Activated CD8-positive, alpha-beta memory T cell treated with anti-CD3 and anti-CD28 coated beads for 48 hours (primary cell): ENCODE measurements at regions not wholly inside any gene's neighbourhood (a gene's known extent, or its start where the extent isn't known, plus 50 kb on each side); places are given as distances from the start of the nearest gene placed in this dataset.
"Not testable (repeated sequence)": the region's sequence is repeated elsewhere in the genome, so short reads cannot be mapped to it uniquely, and the experiment has no call there.

Experiments used
- DNase-seq, 3 experiments: peaks; one replicate each; pipeline ENCODE4 v3.0.0-alpha.2; 2020; ENCODE audit warnings: low read depth in 2 of 3, low spot score in 2 of 3

DNA sequence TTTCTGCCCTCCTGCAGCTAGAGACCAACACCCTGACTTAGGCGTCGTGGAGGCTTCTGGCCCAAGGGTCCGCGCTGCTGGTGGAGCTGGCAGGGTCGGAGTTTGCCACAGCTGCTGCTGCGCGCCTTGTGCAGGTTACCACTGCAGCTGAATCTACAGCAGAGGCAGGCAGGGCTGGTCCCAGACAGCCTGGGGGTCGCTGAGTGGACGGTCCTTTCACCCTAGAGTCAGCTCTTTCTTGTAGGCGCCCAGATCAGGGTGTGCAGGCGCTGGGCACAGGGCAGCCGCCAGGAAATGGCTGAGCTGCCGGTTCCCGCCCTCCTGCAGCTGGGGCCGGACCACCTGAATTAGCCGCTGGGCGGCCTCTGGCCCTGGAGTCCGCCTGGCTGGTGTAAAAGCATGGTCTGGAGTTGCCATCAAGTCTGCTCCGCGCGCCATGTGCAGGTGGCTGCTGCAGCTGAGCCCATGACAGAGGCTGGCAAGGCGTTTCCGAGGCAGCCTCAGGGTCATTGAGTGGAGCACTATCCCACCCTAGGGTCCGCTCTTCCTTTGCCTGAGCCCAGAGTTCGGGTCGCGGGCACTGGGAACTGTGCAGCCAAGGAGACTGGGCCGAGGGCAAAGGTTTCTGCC lies 144.3 kb downstream of the CCDC74A start:
- DNase-seq = not testable (repeated sequence)

GRCh38 chr2:131672471-131673399 lies 145.0 kb downstream of the CCDC74A start:
- peak in 1 of 3 experiments; percentile 9 for DNase-seq

- DNase-seq = peak; percentile 28 to 42 (median 41)
These were observed 145.9 kb downstream of the CCDC74A start for GRCh38 chr2:131673400-131674173.

DNA sequence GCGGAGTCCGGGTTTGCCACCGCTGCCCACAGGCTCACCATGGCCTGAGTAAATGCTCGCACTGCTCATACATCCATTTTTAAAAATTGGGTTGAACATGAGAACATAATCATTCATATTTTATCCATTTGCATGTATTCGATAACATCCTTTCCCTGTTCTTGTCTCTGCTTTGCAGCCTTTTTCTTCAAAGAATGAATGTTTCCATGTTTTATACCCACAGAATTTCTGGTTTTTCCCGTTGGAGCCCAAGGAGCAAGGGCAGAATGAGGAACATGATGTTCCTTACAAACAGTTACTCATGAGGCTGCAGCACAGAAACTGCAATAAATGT lies 146.5 kb downstream of the CCDC74A start:
- DNase-seq = no peak

DNA sequence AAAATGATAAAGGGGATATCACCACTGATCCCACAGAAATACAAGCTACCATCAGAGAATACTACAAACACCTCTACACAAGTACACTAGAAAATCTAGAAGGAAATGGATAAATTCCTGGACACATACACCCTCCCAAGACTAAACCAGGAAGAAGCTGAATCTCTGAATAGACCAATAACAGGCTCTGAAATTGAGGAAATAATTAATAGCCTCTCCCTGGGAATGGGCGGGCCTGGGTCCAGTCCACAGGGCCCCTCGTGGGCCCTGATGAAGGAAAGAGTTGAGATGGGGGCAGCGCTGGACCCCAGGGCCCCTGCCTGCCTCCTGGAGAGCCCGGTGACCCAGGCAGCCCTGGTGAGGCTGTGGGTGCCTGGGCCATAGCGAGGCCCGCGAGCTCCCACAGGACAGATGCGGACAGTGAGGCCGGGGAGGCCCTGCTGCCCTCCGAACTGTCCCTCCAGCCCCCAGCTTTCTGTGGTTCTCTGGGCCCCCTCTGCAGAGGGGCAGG lies 154.0 kb downstream of the CCDC74A start:
- not testable (repeated sequence) for DNase-seq

GRCh38 chr2:131682122-131682944 lies 154.6 kb downstream of the CCDC74A start:
- DNase-seq = peak; percentile 37 to 55 (median 46)

DNA sequence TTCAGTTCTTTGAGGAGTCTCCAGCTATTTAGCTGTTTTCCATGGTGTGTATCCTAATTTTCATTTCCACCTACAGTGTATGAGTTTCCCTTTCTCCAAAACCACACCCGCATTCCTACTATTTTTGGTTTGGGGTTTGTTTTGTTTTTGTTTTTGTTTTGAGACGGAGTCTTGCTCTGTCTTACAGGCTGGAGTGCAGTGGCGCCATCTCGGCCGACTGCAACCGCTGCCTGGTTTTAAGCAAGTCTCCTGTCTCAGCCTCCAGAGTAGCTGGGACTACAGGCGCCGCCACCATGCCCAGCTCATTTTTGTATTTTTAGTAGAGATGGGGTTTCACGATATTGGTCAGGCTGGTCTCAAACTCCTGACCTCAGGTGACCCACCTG lies 155.2 kb downstream of the CCDC74A start:
- not testable (repeated sequence) for DNase-seq

- DNase-seq = not testable (repeated sequence)
These were observed 157.1 kb downstream of the CCDC74A start for GRCh38 chr2:131684631-131685316.

GRCh38 chr2:131686164-131686893 lies 158.6 kb downstream of the CCDC74A start:
- not testable (repeated sequence) for DNase-seq

GRCh38 chr2:131686894-131687238 lies 159.2 kb downstream of the CCDC74A start:
- DNase-seq = not testable (repeated sequence)

DNA sequence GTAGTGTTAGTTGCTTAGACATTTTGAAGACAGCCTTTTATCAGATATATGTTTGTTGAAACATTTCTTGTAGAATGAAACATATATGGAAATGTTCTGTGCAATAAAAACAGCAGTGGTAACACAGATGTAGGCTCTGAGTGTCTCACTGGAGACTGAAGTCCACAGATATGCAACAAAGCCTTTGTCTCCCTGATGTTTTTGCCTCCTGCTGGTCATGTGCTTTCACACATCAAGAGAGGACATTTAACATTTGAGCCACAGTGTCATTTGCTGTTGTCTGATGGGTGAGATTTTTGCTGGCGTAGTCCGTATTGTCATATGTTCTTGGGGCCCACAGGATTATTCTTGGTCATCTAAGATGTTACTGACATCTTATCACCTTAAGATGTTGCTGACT lies 161.4 kb downstream of the CCDC74A start:
- not testable (repeated sequence) for DNase-seq

DNA sequence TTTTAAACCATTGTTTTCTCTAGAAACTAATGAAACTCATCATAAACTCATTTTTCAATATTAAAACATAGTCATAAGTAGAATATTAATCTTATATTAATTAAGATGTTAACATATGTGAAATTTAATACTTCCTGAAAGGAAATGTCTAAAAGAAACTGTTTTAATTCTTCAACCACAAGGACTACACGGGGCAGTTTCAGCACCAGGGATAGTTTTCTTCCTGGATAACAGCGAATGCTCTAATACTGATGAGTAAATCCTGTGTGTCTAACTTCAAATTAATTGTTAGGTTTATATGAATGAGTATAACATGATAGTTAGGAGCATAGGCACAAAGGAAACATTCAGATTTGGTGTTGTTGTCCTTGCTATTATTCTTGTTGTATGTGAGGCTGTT lies 183.6 kb downstream of the CCDC74A start:
- not testable (repeated sequence) for DNase-seq

DNA sequence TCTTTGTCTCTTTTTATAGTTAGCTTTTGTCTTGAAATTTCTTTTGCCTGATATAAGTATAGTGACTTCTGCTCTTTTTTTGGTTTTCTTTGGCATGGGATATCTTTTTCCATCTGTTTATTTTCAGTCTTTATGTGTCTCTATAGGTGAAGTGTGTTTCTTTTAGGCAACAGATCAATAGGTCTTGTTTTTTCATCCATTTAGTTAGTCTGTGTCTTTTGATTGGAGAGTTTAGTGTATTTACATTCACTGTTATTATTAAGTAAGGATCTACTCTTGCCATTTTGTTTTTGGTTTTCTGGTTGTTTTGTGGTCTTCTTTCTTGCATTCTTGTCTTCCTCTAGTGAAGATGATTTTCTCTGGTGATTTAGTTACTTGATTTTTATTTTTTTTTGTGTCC lies 190.2 kb downstream of the CCDC74A start:
- DNase-seq = not testable (repeated sequence)

- DNase-seq = not testable (repeated sequence)
These were observed 193.5 kb downstream of the CCDC74A start for GRCh38 chr2:131721163-131721562.

- not testable (repeated sequence) for DNase-seq
These were observed 194.6 kb downstream of the CCDC74A start for GRCh38 chr2:131722256-131722655.

- no peak for DNase-seq
These were observed 196.3 kb downstream of the CCDC74A start for GRCh38 chr2:131724019-131724418.

DNA sequence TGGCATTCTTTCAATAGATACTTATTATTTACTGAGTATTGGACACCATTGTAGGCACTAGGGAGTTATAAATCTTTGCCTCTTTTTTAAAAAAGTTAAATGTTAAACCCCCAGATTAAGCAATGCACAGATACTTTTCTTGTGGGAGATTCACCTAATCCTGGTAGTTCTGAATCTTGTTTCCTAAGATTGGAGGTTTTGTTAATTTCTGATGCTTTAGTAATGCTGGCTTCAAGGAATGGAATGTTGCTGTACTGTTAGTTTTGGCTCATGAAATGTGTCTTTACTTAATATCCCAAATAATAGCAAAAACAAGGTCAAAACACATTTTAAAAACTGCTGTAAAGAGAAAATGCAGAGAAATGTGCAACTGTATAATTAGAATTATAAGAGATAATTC lies 200.8 kb downstream of the CCDC74A start:
- DNase-seq = not testable (repeated sequence)

- DNase-seq = not testable (repeated sequence)
These were observed 205.8 kb downstream of the CCDC74A start for GRCh38 chr2:131733530-131733929.

GRCh38 chr2:131736406-131736805 lies 208.7 kb downstream of the CCDC74A start:
- not testable (repeated sequence) for DNase-seq
